RWPE1 (cell line): ENCODE measurements at regions not wholly inside any gene's neighbourhood (a gene's known extent, or its start where the extent isn't known, plus 50 kb on each side); places are given as distances from the start of the nearest gene placed in this dataset.

Experiments
- CTCF ChIA-PET: fragments of 350-600 bp; sonication (Branson Sonifier 250); formaldehyde crosslinking; extraction: SDS; loops from one replicate; lab custom pipeline; 2021; lab: Yijun Ruan, JAX
- POLR2A ChIA-PET: fragments of 400-600 bp; formaldehyde crosslinking; extraction: SDS; loops from one replicate; lab custom pipeline; 2020; ENCODE audit warnings: antibody characterized with exemption; ENCODE audit not compliant: low non-redundant PET; lab: Yijun Ruan, JAX
- DNase-seq: peaks from one replicate; pipeline ENCODE4 v3.0.0; 2012; ENCODE audit warnings: low spot score
- H3K27ac ChIP-seq: fragments of 450-650 bp; 2 replicates; pipeline ENCODE4 v1.5.1; 2017
- CTCF ChIP-seq: fragments of 450-650 bp; conservative IDR thresholded peaks from 2 replicates; pipeline ENCODE4 v1.5.1; 2017; ENCODE audit warnings: low read depth, mild to moderate bottlenecking

- ChIA-PET CTCF (no interaction called here), POLR2A (no interaction called here)
- no peak for DNase-seq
- H3K27ac ChIP-seq, result no peak overlapping the region
- TF ChIP-seq CTCF, result no peak
Observed at GRCh38 chr18:24968238-24968775, 383.7 kb downstream of the ZNF521 start.

- no peak overlapping the region for H3K27ac ChIP-seq
- POLR2A ChIA-PET, result no interaction called here
- CTCF ChIA-PET, result no interaction called here
- TF ChIP-seq CTCF, result no peak
- DNase-seq, result no peak
Observed at GRCh38 chr18:24972577-24972976, 379.4 kb downstream of the ZNF521 start.

GRCh38 chr18:24974431-24974830 lies 377.5 kb downstream of the ZNF521 start:
- CTCF ChIA-PET, result no interaction called here
- POLR2A ChIA-PET, result no interaction called here
- no peak for TF ChIP-seq CTCF
- DNase-seq, result no peak
- H3K27ac ChIP-seq, result no peak overlapping the region

- POLR2A ChIA-PET, result no interaction called here
- no peak overlapping the region for H3K27ac ChIP-seq
- CTCF ChIA-PET, result no interaction called here
- no peak for DNase-seq
- no peak for TF ChIP-seq CTCF
Observed at GRCh38 chr18:24975496-24976372, 376.2 kb downstream of the ZNF521 start.

GRCh38 chr18:24976502-24976901 lies 375.5 kb downstream of the ZNF521 start:
- H3K27ac ChIP-seq, result no peak overlapping the region
- no peak for TF ChIP-seq CTCF
- DNase-seq, result no peak
- ChIA-PET POLR2A (no interaction called here), CTCF (no interaction called here)

- no peak for DNase-seq
- ChIA-PET POLR2A (no interaction called here), CTCF (no interaction called here)
- TF ChIP-seq CTCF, result no peak
- H3K27ac ChIP-seq, result no peak overlapping the region
Observed at GRCh38 chr18:24979235-24979634, 372.7 kb downstream of the ZNF521 start.
